Lower leg skin (tissue), 3 donors: ENCODE measurements at regions not wholly inside any gene's neighbourhood (a gene's known extent, or its start where the extent isn't known, plus 50 kb on each side); places are given as distances from the start of the nearest gene placed in this dataset.

ENCODE experiments used
- POLR2A ChIP-seq, 2 donors: fragments of 450-650 bp; IDR thresholded peaks; one replicate each; pipeline ENCODE4 v1.6.1; 2016 to 2017; ENCODE audit warnings: antibody characterized with exemption in 2 of 2, mild to moderate bottlenecking in 1 of 2, moderate library complexity in 1 of 2
- TF ChIP-seq, protein P1 (sequence below), 3 donors: fragments of 450-650 bp; IDR thresholded peaks; one replicate each; pipeline ENCODE4 v1.5.1; 2016; ENCODE audit warnings: antibody characterized with exemption in 3 of 3, mild to moderate bottlenecking in 3 of 3, moderate library complexity in 2 of 3

- TF ChIP-seq POLR2A (IDR thresholded peaks at IDR 0.05): no peak
- TF ChIP-seq, protein P1, sequence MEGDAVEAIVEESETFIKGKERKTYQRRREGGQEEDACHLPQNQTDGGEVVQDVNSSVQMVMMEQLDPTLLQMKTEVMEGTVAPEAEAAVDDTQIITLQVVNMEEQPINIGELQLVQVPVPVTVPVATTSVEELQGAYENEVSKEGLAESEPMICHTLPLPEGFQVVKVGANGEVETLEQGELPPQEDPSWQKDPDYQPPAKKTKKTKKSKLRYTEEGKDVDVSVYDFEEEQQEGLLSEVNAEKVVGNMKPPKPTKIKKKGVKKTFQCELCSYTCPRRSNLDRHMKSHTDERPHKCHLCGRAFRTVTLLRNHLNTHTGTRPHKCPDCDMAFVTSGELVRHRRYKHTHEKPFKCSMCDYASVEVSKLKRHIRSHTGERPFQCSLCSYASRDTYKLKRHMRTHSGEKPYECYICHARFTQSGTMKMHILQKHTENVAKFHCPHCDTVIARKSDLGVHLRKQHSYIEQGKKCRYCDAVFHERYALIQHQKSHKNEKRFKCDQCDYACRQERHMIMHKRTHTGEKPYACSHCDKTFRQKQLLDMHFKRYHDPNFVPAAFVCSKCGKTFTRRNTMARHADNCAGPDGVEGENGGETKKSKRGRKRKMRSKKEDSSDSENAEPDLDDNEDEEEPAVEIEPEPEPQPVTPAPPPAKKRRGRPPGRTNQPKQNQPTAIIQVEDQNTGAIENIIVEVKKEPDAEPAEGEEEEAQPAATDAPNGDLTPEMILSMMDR (IDR thresholded peaks at IDR 0.05): no peak
Observed at GRCh38 chr16:5781436-5781835, 683.8 kb upstream of the EEF2KMT start.
